Putamen (tissue), 1 donor: ENCODE measurements at regions not wholly inside any gene's neighbourhood (a gene's known extent, or its start where the extent isn't known, plus 50 kb on each side); places are given as distances from the start of the nearest gene placed in this dataset.

Experiments
- DNase-seq: peaks from one replicate; pipeline ENCODE4 v3.0.0-alpha.2; 2016; ENCODE audit warnings: low spot score

DNA sequence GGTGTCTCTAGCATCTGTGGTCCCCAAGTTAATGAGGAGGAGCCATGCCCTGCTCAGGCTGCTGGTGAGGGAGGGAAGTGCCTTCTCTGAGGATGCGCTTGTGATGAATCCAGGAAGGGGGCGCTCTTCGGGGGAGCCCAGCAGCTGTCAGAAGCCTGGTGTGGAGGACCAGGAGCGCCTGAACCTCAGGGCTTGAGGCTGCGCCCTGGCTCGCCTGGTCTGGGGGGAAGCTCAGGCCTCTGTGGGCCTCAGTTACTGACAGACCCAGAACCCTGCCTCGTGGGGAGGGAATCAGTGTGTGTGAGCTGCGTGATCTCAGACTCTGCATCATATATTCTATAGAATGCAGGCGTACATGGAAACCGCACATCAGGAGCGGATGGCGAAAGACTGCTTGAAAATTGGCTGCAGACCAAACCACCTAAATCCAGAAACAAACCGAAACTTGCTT, 126.1 kb downstream of the SEC14L1 start:
- no peak for DNase-seq

DNA sequence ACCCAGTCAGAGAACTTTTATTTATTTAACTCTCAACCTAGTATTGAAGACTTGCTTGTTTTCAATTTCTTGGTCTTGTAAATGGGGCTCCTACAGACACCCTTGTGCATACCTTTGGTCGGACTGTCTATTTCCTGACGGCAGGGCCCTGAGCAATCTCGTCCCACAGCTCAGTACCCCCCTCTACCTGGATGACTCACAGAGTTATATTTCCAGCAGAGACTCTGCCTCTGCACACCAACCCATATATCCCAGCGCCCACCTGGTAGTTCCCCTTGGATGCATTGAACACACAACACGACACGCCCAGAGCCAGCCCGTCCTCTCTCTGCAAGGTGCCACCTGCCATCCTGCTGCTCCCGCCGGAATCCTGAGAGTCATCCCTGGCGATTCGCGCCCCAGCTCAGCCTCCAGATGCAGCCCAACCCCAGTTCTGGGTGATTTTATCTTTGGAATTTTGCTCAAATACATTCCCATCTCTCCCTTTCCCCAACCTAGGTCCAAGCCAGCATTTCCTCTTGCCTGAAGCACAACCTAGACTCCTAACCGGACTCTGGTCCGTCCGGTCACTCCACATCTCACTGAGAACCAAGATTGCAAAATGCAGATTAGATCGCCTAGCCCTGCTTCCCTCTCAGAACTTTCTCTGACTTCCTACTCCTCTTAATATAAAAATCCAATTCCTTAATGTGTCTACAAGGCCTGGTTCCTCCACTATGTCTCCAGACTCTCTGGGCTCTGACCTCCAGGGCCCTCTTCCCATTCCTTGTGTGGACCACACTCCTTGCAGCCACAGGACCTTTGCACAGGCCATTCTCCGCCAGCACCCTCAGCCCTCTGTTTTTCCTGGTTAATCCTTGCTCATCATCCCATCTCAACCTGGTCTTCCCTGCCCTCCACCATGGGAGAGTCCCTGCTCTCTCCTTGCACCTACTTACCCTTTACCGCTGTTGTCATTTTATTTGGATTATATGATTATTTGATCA, 129.2 kb downstream of the SEC14L1 start:
- no peak for DNase-seq

DNA sequence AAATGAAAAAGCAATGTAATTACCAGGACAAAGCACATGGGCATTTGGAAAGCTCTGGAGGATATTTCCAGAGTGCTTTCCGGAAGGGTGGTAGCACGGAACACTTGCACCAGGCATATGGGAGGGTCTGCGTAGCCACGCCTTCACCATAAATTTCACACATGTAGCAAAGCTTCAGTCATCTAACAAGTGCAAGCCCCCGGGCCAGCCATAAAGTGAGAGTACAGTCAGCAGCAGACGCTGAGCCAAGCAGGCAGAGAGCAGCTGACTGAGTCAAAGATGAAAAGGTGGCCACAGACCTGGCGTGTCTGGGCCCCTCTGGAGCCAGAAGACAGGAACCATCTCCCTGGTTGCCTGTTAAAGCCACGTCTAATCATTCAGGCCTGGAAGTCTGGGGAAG, 130.6 kb downstream of the SEC14L1 start:
- DNase-seq = no peak

DNA sequence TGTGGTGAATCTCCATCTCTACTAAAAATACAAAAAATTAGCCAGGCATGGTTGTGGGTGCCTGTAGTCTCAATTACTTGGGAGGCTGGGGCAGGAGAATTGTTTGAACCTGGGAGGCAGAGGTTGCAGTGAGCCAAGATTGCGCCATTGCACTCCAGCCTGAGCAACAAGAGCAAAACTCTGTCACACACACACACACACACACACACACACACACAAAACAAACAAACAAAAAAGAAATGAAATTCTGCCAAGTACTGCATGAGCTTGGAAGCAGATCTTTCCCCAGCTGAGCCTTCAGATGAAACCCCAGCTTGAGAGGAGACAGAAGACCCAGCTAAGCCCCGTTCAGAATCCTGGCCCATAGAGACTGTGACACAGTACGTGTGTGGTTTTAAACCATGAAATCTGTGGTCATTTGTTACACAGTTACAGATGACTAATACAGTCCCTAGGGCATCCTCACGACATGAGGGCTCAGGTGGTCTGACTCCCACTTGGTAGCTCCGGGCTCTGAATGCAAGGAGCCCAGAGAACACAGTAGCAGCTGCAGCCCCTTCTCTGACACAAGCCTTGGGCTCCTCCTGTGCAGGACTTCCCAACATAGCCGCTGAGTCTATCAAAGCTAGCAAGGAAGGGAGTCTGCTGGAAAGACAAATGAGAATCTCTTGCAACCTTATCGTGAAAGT, 132.8 kb downstream of the SEC14L1 start:
- no peak for DNase-seq

DNA sequence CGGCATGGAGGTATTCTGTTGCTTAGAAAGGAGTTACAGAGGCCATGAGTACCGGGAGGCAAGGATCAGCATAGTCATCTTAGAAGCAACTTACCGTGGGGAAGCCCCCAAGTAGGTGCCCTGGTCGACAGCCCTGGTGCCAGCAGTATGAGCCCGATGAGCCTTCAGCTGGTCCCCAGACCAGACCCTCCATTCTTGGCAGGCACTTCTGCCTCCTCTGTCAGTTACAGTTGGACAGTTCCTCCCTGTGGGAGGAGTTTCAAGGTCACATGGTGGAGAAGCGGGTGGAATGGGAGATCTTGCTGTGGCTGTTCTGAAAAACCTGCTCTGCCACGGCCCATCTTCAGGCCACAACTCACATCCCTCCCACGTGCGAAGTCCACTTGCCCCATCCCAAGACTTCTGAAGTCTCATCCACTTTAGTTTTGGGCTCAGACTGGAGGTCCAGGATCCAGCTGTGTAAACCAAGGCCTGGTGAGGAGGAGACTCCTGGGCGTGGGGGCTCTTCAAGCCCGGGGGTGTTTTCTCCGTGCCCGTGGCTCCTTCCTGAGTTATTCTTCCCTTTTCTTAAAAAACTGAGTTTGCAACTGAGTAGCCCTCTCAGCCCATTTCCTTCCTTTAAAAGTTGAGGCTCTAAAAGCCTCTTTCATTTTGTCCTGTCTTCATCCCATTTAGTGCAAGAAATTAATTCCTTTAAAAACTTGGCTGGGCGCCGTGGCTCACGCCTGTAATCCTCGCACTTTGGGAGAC, 133.5 kb downstream of the SEC14L1 start:
- DNase-seq = no peak

DNA sequence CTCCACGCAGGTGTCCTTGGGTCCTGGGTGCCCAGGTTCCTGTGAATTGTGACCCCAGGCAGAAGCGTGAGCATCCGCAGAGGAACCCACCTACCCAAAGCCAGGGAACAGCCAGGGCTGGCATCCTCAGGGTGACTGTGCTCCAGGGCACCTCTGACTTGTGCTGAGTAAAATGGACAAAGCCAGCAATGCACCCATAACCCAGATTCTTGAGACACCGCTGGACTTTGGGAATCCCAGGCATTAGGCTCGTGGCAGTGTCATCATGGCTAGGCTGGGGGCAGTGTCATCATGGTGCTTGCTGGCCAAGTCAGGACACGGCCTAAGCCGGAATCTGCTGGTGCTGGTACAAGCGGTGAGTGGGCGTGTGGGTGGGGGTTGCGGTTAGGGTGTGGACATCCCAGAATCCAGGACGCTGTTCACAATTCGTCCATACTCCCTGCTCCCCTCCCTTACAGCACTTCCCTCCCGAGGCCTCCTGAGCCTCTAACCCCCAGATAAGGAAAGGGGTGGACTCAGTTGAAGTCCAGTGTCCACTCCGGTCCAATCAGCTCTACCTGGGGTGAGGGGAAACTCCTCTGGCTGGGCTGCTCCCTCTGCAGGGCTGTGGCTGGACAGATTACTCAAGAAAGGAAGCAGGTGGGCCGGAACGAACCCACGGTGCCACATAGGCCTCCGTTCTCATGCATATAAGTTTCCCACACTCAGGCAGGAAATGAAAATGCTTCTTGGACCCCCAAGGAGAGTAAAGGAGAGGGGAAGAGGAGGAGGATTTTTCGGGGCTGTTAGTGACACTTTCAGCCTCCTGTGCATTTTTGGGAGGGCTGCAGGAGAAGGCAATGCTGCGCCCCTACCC, 138.9 kb downstream of the SEC14L1 start:
- no peak for DNase-seq

DNA sequence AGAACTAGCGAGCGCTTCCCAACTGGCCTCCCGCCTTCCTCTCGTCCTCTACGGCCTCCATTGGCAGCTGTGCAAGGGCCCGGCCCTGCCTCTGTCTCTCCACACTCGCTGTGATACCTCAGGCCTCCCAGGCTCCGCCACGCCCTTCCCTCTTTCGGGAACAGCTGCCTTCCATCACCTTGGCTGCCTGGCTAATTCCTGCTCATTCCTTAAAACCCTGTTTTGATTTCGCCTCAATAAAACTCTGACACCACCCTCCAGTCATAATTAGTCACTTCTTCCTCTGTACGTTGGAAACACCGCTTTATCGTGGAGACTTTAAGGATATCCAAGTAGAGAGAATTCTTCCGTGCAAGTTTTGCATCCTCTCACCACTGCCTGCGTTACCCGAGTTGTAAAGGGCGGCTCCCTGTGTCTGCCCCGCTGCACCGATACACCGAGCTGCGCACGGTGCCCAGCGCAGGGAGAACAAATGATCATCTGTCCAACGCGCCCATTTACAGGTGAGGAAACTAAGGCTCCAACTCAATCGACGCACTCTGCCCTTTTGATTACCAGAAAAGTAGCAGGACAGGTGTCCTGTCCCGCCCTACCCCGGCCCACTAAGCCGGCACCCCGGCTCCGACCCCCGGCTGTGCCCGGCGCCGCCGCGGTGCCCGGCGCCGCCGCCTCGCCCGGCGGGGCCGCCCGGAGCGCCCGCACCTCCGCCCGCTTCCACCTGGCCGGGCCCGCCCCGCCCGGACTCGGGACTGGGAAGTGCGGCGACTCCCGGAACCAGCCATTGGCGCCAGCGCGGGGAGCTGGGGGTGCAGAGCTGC, 139.7 kb downstream of the SEC14L1 start:
- DNase-seq = no peak

DNA sequence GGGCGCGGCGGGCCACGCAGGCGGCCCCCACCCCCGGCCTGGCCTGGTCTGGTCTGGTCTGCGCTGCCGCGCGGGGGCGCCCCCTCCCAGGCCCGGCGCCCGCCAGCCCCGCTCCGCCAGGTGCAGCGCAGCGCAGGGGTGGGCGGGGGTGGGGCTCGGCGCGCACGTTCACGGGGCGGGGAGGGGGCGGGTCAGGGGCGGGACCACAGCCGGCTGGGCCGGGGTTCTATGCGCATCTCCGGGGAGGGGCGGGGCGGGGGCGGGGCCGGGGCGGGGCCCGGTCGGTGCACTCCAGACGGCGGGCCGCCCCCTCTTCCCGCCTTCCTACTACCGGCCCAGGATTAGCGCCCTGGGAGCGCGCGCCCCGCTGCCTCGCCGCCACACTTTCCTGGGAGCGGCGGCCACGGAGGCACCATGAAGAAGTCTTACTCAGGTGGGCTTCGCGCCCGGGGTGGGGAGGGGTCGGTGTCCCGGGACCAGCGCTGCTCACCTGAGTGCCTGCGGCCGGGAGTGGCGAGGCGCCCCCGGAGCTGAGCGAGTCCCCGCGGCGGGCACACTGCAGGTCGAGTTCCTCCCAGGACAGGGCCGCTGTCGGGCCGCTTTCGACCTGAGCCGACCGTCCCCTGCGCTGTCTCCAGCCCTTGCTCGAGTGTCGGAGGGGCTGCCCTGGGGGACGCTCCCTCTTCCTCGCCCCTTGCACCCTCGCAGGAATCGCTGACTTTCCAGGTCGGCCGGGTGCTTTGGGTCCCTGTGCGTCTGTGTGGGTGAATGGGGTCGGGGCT, 140.5 kb downstream of the SEC14L1 start:
- DNase-seq = peak; percentile 8

DNA sequence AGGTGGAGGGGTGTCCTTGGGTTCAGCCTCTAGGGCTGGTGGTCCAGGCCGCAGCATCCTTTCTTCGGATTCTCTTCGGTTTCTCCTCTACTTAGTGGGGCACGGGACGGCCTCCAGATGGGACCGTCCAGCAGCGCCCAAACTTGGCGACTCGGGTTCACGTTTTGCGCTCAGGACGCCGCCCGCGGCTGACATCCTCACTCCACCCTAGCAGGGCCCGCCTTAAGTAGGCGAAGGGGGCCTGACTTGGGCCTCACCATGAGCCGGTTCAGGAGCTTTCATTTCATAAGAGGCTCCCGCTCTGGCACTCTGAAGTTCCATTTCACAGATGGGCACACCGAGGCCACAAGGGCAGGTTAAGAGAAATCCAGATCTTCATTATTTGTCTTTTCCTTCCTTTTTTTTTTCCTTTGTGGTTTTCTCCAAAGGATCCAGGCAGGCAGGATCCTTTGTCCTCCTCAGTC, 141.2 kb downstream of the SEC14L1 start:
- DNase-seq = no peak

DNA sequence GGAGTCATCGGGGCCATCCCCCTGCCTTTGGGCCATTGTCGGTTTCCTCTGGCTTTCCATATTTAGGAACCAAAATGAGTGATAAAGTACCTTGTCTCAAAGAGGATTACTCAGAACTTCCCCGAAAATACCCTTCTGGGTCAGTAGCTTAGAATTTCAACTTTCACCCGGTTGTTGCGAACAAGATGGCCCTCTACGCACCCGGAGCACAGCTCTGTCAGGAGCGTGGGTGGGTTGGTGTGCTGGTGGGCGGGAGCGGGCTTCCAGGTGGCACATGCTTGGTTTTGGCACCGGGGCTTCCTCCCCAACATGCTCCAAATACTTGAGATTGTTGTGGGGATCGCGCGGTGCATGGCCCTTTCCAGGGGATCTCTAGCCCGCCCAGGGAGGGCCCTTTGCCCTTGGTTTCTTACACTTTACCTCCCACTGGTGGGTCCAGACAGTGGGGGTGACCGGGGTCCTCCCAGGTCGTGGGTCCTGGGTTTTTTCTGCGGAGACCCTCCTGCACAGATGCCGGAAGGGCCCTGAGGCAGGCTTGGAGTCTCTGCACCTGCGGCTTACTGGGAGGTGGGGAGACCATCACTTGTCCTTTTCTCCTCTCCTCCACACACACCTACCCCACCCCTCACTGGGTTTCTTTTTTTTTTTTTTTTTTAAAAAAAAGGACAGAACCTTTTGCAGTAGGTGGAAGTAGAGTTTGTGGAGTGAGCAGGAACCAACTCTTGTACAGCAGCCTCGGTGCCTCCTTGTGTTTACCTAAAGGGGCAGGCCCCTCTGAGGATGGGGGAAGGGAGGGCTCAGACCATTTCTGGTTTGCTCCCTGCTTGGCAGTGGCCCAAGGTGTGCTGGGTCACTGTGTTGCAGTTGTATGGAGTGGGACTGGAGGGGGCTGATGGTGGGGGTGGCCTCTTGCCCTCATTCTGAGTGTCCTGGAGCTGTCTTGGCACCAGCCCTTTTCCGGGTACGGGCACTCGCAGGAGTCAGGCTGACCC, 142.1 kb downstream of the SEC14L1 start:
- DNase-seq = no peak

DNA sequence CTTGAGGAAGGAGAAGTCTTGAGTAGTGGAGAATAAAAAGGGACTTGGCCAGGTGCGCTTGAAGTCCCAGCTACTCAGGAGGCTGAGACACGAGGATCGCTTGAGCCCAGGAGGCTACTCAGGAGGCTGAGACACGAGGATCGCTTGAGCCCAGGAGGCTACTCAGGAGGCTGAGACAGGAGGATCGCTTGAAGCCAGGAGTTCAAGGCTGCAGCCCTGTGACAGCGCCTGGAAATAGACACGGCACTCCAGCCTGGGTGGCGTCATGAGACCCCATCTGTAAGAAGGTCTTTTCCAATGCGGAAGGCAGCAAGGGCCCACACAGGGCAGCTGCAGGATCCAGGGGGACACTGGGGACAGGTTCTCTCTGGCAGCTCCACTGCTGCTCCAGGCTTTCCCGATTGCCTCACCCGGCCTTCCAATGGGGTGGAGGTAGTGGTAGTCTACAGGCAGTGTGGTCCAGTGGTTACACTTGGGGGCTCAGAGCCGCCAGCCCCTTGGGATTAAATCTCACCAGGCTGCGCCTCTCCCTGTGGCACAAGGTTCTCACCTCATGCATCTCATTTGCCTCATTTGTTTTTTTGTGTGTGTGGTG, 143.4 kb downstream of the SEC14L1 start:
- no peak for DNase-seq

DNA sequence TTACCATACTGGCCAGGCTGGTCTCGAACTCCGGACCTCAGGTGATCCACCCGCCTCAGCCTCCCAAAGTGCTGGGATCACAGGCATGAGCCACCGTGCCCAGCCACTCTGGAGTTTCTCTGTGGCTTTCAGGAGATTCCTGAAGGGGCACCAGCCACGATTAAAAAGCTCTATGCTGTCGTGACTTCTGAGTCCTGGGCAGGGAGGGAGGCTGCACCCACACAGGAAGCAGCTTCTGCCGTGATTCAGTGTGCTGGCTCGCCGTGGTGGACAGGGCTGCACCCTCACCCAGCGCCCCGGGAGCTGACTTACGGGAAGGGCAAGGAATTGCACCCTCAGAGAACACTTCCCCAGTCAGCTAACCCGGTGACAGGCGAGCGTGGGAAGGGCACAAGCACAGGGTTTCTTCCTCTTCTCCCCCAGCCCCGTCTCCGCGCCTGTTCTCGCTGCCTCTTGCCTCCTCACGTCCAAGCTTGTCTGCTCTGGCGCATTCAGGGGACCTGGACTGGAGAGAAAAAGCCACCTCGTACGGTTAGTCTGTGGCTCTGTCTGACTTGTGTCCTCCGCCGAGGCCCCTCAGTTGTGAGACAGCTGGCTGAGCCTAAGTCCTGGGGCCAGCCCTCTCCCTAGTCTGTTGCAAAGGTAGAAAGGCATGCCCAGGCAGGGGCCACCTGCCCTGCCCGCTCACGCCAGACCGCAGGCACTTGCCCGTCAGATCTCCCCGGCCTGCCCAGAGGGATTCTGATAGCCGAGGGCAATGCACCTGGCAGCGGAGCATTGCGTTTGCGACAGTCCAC, 145.0 kb downstream of the SEC14L1 start:
- DNase-seq = no peak

DNA sequence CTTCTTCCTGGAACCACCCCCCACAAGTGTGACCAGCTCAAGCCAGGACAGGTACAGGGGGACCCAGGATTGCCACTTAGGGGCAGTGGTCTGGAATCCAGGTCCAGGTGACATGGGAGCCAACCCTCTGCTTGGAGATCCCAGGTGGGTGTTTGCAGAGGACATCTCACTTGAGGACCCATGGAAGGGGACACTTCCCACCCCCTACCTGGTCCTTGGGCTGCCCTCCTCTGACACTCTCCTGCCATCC, 145.5 kb downstream of the SEC14L1 start:
- DNase-seq = no peak

DNA sequence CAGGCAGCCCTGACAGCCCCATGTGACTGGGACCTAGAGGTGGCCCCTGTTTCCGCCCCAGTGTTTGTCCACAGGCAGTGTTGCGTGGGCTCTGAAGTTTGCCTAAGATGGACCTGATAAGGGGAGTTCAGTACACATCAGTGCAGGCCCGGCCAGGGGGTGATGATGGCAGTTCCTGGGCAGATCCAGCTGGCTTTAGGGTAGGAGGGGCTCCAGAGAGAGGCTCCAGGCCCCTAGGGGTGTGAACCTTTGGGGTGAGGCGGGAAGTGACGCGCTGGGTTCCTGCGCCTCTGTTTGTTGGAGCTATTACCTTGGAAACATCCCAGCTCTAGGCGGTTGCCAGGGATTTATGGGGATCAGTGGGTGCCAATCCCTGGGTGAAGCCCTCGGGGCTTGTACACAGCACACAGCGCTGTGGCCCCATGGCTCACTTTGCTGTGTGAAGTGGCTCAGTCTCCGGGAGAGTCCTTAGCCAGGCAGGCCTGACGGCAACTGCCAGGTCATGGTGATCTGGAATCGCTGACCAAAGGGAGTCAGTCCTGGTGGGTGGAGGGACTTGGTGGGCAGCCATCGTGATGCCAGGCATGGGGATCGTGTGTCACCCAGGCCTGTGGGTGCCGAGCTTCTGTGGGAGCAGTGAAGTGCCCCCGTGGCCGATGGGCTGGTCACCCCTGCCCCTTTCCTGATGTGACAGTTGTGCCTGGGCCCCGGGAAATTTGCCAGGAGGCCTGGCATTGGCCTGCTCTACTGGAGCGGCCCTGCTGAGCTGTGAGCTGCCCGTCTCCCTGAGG, 146.1 kb downstream of the SEC14L1 start:
- no peak for DNase-seq

DNA sequence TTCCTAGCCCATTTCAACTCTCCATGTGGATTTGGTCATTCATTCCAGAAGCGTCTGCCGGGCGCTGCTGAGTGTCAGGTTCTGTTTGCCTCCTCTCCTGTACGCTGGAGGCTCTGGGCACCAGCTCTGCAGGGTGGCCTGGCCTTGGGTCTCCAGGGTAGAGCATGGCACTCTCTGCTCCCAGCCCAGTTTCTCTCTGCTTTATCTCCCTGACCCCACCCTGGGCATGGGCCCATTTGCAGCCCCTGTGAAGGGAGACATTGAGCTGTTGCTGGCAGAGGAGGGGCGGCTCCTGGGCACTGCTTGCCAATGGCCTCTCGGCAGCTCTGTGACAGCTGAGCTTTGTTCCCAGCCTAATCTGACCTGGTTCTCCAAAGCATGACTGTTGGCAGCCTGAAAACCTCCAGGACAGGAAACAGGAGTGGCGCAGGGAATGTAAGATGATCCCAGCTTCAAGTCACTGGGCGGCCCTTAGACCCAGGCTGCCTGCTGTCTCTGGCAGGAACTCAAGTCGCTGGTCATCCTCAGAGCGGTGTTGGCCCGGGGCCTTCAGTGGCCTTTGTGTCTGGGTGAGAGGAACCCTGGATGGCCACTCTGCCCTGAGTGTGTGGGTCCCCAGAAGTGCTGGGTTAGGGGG, 146.8 kb downstream of the SEC14L1 start:
- no peak for DNase-seq

DNA sequence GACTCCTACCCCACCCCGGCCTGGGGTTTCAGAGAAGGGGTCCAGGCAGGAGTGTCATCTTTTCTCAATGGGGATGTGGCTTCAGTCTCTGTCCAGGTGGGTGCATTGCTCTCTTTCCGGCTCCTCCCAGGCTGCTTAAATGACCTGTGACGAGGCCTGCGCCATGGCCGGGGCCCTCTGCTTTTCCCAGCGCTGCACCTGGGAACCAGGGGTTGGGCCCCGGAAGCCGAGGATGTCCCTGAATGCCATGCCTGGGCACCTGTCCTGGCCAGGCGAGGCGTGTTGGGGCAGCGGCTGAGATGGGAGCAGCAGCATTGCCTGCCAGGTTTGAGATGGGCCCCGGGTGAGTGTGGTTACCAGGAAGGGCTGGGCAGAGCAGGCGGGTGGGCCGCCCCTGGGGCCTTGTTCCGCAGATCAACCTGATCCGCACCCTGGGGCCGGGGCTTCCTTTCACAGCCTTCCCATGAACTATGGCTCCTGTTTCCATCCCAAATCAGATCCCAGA, 147.4 kb downstream of the SEC14L1 start:
- no peak for DNase-seq
